Lower leg skin (tissue), 3 donors: ENCODE measurements at regions not wholly inside any gene's neighbourhood (a gene's known extent, or its start where the extent isn't known, plus 50 kb on each side); places are given as distances from the start of the nearest gene placed in this dataset.

Experiments used
- CTCF ChIP-seq, 3 donors: fragments of 450-650 bp; IDR thresholded peaks; one replicate each; pipeline ENCODE4 v1.5.1; 2016; ENCODE audit warnings: antibody characterized with exemption in 3 of 3, mild to moderate bottlenecking in 3 of 3, moderate library complexity in 2 of 3
- POLR2A ChIP-seq, 2 donors: fragments of 450-650 bp; IDR thresholded peaks; one replicate each; pipeline ENCODE4 v1.6.1; 2016 to 2017; ENCODE audit warnings: antibody characterized with exemption in 2 of 2, mild to moderate bottlenecking in 1 of 2, moderate library complexity in 1 of 2

- TF ChIP-seq POLR2A (IDR thresholded peaks at IDR 0.05): no peak
- no peak for TF ChIP-seq CTCF (IDR thresholded peaks at IDR 0.05)
Observed at GRCh38 chr5:116892993-116893392, 318.4 kb upstream of the SEMA6A start.
